DND-41 (cell line): ENCODE measurements at regions not wholly inside any gene's neighbourhood (a gene's known extent, or its start where the extent isn't known, plus 50 kb on each side); places are given as distances from the start of the nearest gene placed in this dataset.

ENCODE experiments used
- ATAC-seq: fragments of 200-7000 bp; cut with Tn5 transposase; 3 replicates; pipeline ENCODE4 v1.9.1; 2021; ENCODE audit warnings: low read depth; ENCODE audit not compliant: insufficient read depth
- DNase-seq: peaks from one replicate; pipeline ENCODE4 v3.0.0-alpha.2; 2020
- H2AFZ ChIP-seq: 2 replicates; pipeline ENCODE4 v1.6.0; 2012; ENCODE audit warnings: low read depth, low read length
- H3K27ac ChIP-seq: 2 replicates; pipeline ENCODE4 v1.5.1; 2012; ENCODE audit warnings: low read length, inconsistent platforms
- H3K27me3 ChIP-seq: fragments of 200-600 bp; sonication (generic); 2 replicates; pipeline ENCODE4 v1.6.0; 2012; ENCODE audit warnings: low read length, mild to moderate bottlenecking, inconsistent platforms; ENCODE audit not compliant: insufficient read depth, poor library complexity
- H3K36me3 ChIP-seq: 2 replicates; pipeline ENCODE4 v1.5.1; 2012; ENCODE audit warnings: low read length, inconsistent platforms; ENCODE audit not compliant: insufficient read depth
- H3K4me1 ChIP-seq: 2 replicates; pipeline ENCODE4 v1.5.1; 2012; ENCODE audit warnings: mild to moderate bottlenecking, low read length; ENCODE audit not compliant: insufficient read depth
- H3K4me2 ChIP-seq: 2 replicates; pipeline ENCODE4 v1.6.0; 2012; ENCODE audit warnings: mild to moderate bottlenecking, moderate library complexity, low read length, inconsistent platforms; ENCODE audit not compliant: insufficient read depth
- H3K4me3 ChIP-seq, 2 experiments: fragments of 200-600 bp in 1 of 2; shearing (Covaris generic) in 1 of 2; 2 replicates each; pipeline ENCODE4 v1.5.1; 2012 to 2016; ENCODE audit warnings: inconsistent platforms in 2 of 2, low read length in 2 of 2, mild to moderate bottlenecking in 2 of 2, low read depth in 1 of 2, moderate library complexity in 1 of 2
- H3K79me2 ChIP-seq: 2 replicates; pipeline ENCODE4 v1.6.0; 2012; ENCODE audit warnings: low read length, inconsistent platforms; ENCODE audit not compliant: insufficient read depth
- H3K9ac ChIP-seq: 2 replicates; pipeline ENCODE4 v1.6.0; 2012; ENCODE audit warnings: low read depth, mild to moderate bottlenecking, inconsistent platforms, low read length, moderate library complexity
- H3K9me3 ChIP-seq: 2 replicates; pipeline ENCODE4 v1.5.1; 2012; ENCODE audit warnings: low read length, moderate library complexity, mild to moderate bottlenecking, inconsistent platforms; ENCODE audit not compliant: insufficient read depth, severe bottlenecking
- H4K20me1 ChIP-seq: 2 replicates; pipeline ENCODE4 v1.6.0; 2012; ENCODE audit warnings: low read length; ENCODE audit not compliant: insufficient read depth
- CTCF ChIP-seq: IDR thresholded peaks from 2 replicates; pipeline ENCODE4 v1.5.1; 2012; ENCODE audit warnings: borderline replicate concordance, low read length, moderate library complexity, mild to moderate bottlenecking; ENCODE audit not compliant: poor library complexity, severe bottlenecking; ENCODE audit errors: extremely low read depth
- EZH2 ChIP-seq: IDR thresholded peaks from 3 replicates; pipeline ENCODE4 v1.6.1; 2012; ENCODE audit warnings: borderline replicate concordance, low read depth, mild to moderate bottlenecking, moderate library complexity, low read length, inconsistent platforms; ENCODE audit not compliant: severe bottlenecking

DNA sequence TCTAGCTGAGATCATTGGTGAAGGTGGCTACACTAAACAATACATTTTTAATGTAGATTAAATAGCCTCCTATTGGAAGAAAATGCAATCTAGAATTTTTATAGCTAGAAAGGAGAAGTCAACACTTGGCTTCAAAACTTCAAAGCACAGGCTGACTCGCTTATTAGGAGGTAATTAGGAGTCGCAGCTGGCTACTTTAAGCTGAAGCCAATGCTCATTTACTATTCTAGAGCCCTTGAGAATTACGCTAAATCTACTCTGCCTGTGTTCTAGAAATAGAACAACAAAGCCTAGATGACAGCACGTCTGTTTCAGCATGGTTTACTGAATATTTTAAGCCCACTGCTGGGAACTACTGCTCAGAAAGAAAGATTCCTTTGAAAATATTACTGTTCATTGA, 101.6 kb upstream of the EEPD1 start:
- ATAC-seq: no peak
- H3K27me3 ChIP-seq: peaks cover 3% of the 10 kb centered on the region
- H3K9ac ChIP-seq: no peak overlapping the region
- no peaks in the 10 kb centered on the region for H3K36me3 ChIP-seq
- H3K27ac ChIP-seq: no peak overlapping the region
- H3K4me1 ChIP-seq: no peaks in the 10 kb centered on the region
- no peak overlapping the region for H3K4me2 ChIP-seq
- H4K20me1 ChIP-seq: no peaks in the 10 kb centered on the region
- no peaks in the 10 kb centered on the region for H3K79me2 ChIP-seq
- no peak overlapping the region for H3K4me3 ChIP-seq
- H2AFZ ChIP-seq: no peak overlapping the region
- H3K9me3 ChIP-seq: no peaks in the 10 kb centered on the region
- DNase-seq: no peak
- TF ChIP-seq CTCF (no peak), EZH2 (no peak)

GRCh38 chr7:36053589-36053988, 99.5 kb upstream of the EEPD1 start:
- Histone ChIP-seq H3K79me2 (no peaks in the 10 kb centered on the region), H3K36me3 (no peaks in the 10 kb centered on the region), H2AFZ (no peak overlapping the region), H3K9ac (no peak overlapping the region), H3K27me3 (peaks cover 3% of the 10 kb centered on the region), H4K20me1 (no peaks in the 10 kb centered on the region), H3K27ac (no peak overlapping the region), H3K4me3 (no peak overlapping the region), H3K9me3 (no peaks in the 10 kb centered on the region), H3K4me1 (no peaks in the 10 kb centered on the region), H3K4me2 (no peak overlapping the region)
- ATAC-seq: no peak
- TF ChIP-seq EZH2 (no peak), CTCF (no peak)
- DNase-seq: no peak

- H3K36me3 ChIP-seq: no peaks in the 10 kb centered on the region
- H3K4me2 ChIP-seq: no peak overlapping the region
- no peak overlapping the region for H3K27ac ChIP-seq
- TF ChIP-seq CTCF: no peak
- no peak for TF ChIP-seq EZH2
- no peaks in the 10 kb centered on the region for H3K9me3 ChIP-seq
- H2AFZ ChIP-seq: no peak overlapping the region
- no peak overlapping the region for H3K9ac ChIP-seq
- H3K4me3 ChIP-seq: no peak overlapping the region
- H3K27me3 ChIP-seq: peaks cover 3% of the 10 kb centered on the region
- no peaks in the 10 kb centered on the region for H3K4me1 ChIP-seq
- H4K20me1 ChIP-seq: no peaks in the 10 kb centered on the region
- no peaks in the 10 kb centered on the region for H3K79me2 ChIP-seq
- ATAC-seq: no peak
- no peak for DNase-seq
Observed at GRCh38 chr7:36054637-36055036, 98.4 kb upstream of the EEPD1 start.

GRCh38 chr7:36055207-36055606, 97.8 kb upstream of the EEPD1 start:
- H3K9ac ChIP-seq: no peak overlapping the region
- no peak for TF ChIP-seq CTCF
- no peak for DNase-seq

More at GRCh38 chr7:36055207-36055606, 97.8 kb upstream of the EEPD1 start:
- Histone ChIP-seq H3K27me3 (peaks cover 3% of the 10 kb centered on the region), H3K4me1 (no peaks in the 10 kb centered on the region), H3K9me3 (no peaks in the 10 kb centered on the region), H3K79me2 (no peaks in the 10 kb centered on the region), H3K4me3 (no peak overlapping the region), H3K36me3 (no peaks in the 10 kb centered on the region), H3K4me2 (no peak overlapping the region), H2AFZ (no peak overlapping the region), H4K20me1 (no peaks in the 10 kb centered on the region), H3K27ac (no peak overlapping the region)
- ATAC-seq: no peak
